ENCODE measurements at regions not wholly inside any gene's neighbourhood (a gene's known extent, or its start where the extent isn't known, plus 50 kb on each side); places are given as distances from the start of the nearest gene placed in this dataset.

DNA sequence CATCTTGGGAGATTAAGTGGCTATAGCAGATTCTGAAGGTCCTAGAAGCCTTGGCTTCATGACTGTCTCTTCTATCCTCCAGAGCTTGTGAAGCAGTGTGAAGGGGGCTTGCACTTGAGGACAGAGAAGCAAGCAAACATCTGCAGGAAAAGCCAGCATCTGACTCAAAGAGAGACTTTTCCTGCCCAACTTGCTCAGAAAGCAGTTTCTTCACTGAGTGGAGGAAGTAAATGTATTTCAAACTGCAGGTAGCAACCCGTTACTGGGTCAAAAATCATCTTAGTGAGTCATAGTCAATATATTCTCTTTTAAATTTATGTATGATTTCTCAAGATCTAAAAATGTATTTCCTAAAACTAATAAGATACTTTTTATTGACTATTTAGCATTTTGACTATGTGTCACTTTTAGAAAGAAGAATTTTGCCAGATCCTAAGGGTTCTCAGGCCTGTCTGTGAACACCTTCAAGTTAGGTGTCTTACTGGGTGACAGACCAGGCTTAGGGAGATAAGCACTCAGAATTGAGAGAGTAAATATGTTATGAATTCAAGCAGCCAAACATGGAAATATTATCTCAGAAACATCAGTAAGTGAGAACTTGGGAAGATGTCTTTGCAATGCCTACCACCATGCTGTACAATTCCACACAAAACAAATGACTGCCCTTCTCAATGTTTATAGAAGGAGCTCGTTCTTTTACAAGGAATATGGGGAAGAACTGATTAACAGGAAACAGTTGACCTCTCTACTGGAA, 72.6 kb upstream of the DMAC1 start:
- no peak for DNase-seq (ENCODE audit: low spot score)

DNA sequence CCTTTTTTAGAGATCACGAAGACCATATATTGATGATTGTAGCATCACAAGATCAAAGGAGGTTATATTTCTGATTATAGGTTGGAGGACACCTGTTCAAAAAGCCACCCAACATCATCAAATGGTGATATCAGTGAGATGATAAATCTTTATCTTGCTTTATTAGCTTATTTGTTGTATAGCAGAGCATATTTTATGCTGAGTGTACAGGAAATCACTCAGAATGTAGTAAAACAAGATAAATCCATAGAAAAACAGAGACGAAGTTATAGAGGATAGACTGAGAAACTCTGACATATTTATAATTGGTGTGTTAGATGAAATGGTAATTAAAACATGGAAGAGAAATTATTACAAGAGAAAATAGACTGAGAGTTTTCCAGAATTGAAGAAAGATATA, 69.8 kb upstream of the DMAC1 start:
- no peak for DNase-seq (ENCODE audit: low spot score)

DNA sequence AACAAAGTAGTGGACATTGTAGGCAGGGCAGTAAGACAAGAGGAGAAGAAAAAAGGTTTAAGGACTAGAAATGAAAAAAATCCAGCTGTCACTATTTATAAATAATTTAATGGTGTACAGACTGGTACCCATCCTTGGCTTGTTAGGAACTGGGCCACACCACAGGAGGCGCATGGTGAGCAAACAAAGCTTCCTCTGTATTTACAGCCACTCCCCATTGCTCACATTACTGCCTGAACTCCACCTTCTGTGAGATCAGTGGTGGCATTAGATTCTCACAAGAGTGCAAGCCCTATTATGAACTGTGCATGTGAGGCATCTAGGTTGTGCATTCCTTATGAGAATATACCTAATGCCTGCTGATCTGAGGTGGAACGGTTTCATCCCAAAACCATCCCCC, 62.6 kb upstream of the DMAC1 start:
- DNase-seq (ENCODE audit: low spot score) = no peak

DNA sequence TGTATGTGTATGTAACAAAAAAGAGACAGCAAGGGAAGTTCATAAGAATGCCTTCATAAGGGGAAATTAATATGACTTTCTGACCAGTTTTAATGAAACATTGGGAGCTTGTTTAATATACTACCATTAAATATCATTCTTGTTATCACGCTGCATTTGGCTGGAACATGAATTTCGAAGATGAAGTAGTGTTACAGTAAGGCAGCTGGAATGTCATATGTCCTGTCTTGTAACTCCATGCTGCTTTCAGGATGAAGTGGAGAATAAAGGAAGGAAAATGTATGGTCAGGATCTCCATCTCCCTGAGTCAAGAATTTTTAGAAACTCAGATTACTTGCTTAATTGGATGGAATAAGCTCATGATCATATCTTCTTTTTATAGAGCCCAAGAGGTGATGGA, 61.5 kb upstream of the DMAC1 start:
- no peak for DNase-seq (ENCODE audit: low spot score)

DNA sequence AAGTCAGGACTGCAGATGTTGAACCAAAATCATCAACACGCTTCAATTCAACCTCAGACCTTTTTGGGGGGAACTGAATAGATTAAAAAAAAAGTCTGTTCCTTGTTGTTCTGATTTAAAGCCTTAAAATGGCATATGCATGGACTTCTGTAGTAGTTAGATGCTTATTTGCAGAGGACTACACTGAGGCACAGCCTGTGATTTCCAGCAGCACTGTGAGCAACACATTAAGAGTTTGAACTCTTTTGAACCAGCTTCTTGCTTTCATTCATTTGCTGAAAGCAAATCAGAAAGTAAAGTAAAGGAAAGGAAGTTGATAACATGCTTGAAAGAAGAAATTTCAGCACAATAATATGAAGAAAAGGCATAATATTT, 60.7 kb upstream of the DMAC1 start:
- DNase-seq (ENCODE audit: low spot score) = no peak

DNA sequence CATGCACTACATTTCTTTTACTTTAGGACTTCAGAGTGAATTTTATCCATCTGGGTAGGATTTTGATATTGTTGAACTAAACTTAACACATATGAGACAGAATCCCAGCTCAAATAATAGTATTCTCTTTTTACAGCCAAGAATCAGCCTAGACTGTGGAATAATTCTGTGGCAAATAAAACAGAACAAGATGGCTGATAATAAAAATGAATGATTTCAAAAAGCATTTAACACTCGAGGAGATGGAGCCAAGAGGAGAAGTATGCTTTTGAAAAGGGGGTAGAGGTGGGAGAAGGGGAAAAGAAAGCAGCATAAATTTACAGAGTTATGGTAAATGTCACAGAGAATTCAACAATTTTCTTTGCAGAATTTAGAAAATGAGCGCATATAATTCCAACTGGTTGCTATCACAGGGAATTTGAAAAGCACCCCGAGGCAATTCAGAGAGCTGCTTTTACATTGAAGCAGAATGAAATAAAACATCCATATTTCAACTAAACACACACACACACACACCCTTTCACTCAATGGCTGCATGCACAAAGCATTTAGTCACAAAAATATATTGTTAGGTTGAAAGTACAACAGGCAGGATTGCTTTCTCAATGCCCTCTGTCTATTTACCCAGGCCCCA, 60.2 kb upstream of the DMAC1 start:
- DNase-seq (ENCODE audit: low spot score) = no peak

DNA sequence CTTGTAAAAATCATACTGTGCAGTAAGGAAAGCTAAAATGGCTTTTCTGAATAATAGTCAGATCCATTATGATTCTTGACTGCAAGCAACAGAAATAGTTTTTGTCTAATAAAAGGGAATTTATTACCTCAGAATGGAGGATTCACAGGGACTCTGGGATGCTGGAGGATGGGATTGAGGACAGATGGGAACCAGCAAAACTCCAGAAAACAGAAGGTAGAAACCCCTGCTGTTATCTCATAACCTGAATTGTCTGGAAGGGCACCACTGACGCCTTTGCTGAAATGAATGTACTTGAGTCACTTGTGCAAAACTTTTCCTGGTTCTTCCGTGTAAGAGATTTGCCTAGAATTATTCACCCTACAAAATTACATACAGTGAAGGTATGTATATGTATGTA, 58.6 kb upstream of the DMAC1 start:
- no peak for DNase-seq (ENCODE audit: low spot score)

DNA sequence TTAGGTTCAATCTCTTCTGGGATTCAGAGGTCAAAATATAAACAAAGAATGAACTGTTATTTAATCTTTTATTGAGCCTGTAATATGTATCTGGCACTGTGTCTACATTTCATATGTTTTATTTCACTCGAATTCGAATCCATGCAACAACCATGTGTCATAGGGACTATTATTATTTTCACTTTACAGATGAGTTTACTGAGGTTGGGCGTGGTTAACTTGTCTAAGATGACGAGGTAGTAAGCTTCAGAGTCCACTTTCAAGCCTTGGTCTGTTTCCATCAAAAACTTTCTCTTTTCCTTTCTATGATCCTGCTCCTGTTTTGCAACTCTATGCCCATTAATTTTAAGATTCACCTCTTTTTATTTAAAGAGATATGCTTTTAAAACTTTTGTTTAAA, 55.2 kb upstream of the DMAC1 start:
- DNase-seq (ENCODE audit: low spot score) = no peak

Measured in germinal center (tissue), 1 donor.